Activated CD8-positive, alpha-beta T cell treated with anti-CD3 and anti-CD28 coated beads for 36 hours (primary cell): ENCODE measurements at regions not wholly inside any gene's neighbourhood (a gene's known extent, or its start where the extent isn't known, plus 50 kb on each side); places are given as distances from the start of the nearest gene placed in this dataset.

Experiments
- ATAC-seq: fragments of 200-7000 bp; cut with Tn5 transposase; one replicate; pipeline ENCODE4 v1.10.0; 2021; ENCODE audit warnings: mild to moderate bottlenecking, moderate library complexity
- CTCF ChIA-PET: fragments of 350-600 bp; sonication (Branson Sonifier 250); formaldehyde crosslinking; loops from one replicate; lab custom pipeline; 2021; ENCODE audit warnings: antibody characterized with exemption; lab: Charles Lee
- POLR2A ChIA-PET: fragments of 350-600 bp; sonication (Branson Sonifier 250); formaldehyde crosslinking; loops from one replicate; lab custom pipeline; 2021; ENCODE audit warnings: antibody characterized with exemption; lab: Charles Lee
- DNase-seq: peaks from one replicate; pipeline ENCODE4 v3.0.0-alpha.2; 2020
- H3K27ac Mint-ChIP-seq: one replicate; pipeline ENCODE4 v1.8.0; 2021; ENCODE audit warnings: mild to moderate bottlenecking, mixed read lengths
- H3K27me3 Mint-ChIP-seq: one replicate; pipeline ENCODE4 v1.8.0; 2021; ENCODE audit warnings: mixed read lengths
- H3K36me3 Mint-ChIP-seq: one replicate; pipeline ENCODE4 v1.8.0; 2021; ENCODE audit warnings: low read depth, mixed read lengths
- H3K4me1 Mint-ChIP-seq: one replicate; pipeline ENCODE4 v1.8.0; 2021; ENCODE audit warnings: low read depth, mixed read lengths
- H3K4me3 Mint-ChIP-seq: one replicate; pipeline ENCODE4 v1.8.0; 2021; ENCODE audit warnings: mild to moderate bottlenecking, moderate library complexity, mixed read lengths
- H3K9me3 Mint-ChIP-seq: one replicate; pipeline ENCODE4 v1.8.0; 2021; ENCODE audit warnings: mixed read lengths
- intact Hi-C: fragments of 100-400 bp; cut with micrococcal nuclease; formaldehyde crosslinking; loops from one replicate; pipeline ENCODE4 v1.10.0; 2022
- TF ChIP-seq, protein P1 (sequence below): fragments of 200-600 bp; IDR thresholded peaks from one replicate; pipeline ENCODE4 v1.8.0; 2022; ENCODE audit warnings: antibody characterized with exemption, mild to moderate bottlenecking

DNA sequence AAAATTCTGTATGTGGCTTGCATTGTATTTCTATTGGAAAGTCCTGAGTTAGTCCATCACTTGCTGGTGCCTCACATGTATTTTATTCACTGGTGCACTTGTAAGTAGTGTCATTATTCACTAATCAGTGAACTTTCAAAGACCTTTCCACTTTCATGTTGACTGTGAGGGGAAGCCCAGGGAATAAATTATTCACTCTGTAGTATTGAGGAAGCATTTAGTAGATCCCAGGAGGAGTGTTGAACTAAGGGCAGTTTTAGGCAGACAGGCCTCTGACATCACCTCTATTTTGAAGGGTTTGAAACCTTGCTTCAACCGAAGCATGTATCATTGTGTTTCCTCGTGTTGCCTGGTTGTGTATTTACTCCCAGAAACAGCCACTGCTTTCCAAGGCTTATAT, 705.4 kb upstream of the RIOK2 start:
- intact Hi-C loops = no loop called here

DNA sequence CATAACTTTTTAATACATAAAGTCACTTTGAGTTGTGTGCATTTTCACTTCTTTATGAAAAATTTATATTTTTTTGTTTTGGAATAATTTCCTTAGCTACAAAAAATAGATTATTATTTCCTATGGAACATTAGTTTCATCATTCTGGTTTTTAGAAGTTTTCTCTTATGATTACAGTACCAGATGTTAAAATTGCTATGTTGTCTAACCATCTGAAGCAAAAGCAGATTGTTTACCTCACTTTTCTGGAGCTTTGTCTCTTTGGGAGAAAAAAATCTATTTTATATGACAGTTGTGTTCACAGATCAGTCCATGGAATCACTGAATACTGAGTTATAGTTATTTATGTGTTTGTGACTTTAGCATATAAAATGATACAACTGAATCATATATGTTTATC, 708.9 kb upstream of the RIOK2 start:
- Mint-ChIP-seq H3K9me3 (peaks cover 2% of the 10 kb centered on the region), H3K27ac (no peak overlapping the region), H3K4me1 (no peaks in the 10 kb centered on the region), H3K27me3 (no peaks in the 10 kb centered on the region), H3K4me3 (no peak overlapping the region), H3K36me3 (no peaks in the 10 kb centered on the region)
- DNase-seq (no peak), ATAC-seq (no peak)
- intact Hi-C loops = no loop called here
- ChIA-PET CTCF (no interaction called here), POLR2A (no interaction called here)
- TF ChIP-seq, protein P1, sequence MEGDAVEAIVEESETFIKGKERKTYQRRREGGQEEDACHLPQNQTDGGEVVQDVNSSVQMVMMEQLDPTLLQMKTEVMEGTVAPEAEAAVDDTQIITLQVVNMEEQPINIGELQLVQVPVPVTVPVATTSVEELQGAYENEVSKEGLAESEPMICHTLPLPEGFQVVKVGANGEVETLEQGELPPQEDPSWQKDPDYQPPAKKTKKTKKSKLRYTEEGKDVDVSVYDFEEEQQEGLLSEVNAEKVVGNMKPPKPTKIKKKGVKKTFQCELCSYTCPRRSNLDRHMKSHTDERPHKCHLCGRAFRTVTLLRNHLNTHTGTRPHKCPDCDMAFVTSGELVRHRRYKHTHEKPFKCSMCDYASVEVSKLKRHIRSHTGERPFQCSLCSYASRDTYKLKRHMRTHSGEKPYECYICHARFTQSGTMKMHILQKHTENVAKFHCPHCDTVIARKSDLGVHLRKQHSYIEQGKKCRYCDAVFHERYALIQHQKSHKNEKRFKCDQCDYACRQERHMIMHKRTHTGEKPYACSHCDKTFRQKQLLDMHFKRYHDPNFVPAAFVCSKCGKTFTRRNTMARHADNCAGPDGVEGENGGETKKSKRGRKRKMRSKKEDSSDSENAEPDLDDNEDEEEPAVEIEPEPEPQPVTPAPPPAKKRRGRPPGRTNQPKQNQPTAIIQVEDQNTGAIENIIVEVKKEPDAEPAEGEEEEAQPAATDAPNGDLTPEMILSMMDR = no peak

More for the DNA sequence above, 705.4 kb upstream of the RIOK2 start:
- Mint-ChIP-seq H3K27me3 (no peaks in the 10 kb centered on the region), H3K4me3 (no peak overlapping the region), H3K36me3 (no peaks in the 10 kb centered on the region), H3K27ac (no peak overlapping the region), H3K4me1 (no peaks in the 10 kb centered on the region), H3K9me3 (no peaks in the 10 kb centered on the region)
- POLR2A ChIA-PET = no interaction called here
- peak; percentile 17 for ATAC-seq
- CTCF ChIA-PET = no interaction called here
- TF ChIP-seq, protein P1 = no peak
- no peak for DNase-seq

DNA sequence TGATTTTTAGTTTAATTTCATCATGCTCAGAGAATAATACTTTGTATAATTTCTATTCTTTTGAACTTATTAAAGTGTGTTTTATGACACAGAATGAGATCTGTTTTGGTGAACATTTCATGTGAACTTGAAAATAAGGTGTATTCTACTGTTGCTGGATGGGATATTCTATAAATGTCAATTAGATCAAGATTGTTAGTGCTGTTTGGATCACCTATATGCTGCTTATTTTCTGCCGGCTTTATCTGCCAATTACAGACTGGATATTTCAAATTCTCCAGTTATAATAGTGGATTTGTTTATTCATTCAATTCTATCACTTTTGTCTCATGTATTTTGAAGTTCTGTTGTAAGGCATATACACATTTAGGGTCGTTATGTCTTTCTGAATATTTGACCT, 720.7 kb upstream of the RIOK2 start:
- ATAC-seq (no peak), DNase-seq (no peak)
- H3K27ac Mint-ChIP-seq = no peak overlapping the region
- intact Hi-C loops = no loop called here
- peaks cover 5% of the 10 kb centered on the region for H3K9me3 Mint-ChIP-seq
- POLR2A ChIA-PET = no interaction called here
- H3K27me3 Mint-ChIP-seq = no peaks in the 10 kb centered on the region
- no peaks in the 10 kb centered on the region for H3K4me1 Mint-ChIP-seq
- no peaks in the 10 kb centered on the region for H3K36me3 Mint-ChIP-seq
- CTCF ChIA-PET = no interaction called here
- H3K4me3 Mint-ChIP-seq = no peak overlapping the region
- TF ChIP-seq, protein P1 = no peak

DNA sequence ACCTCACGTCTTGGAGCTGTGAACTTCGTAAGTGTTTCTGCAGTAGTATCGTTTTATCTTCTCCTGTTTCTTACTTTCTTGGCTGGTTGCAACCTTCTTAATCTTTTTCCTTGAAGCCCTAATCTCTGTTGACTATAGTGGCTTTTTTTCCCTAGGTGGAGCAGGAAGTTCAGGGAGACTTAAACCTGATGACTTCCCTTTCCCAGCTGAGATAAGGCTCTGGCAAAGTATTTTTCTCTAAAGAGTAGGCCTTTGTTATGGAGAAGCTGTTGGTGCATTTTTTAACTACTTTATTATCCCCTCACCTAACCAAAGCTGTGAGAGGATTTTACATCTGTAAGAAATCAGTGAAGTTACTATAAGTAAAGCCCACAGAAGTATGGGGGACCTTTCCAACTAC, 723.1 kb upstream of the RIOK2 start:
- H3K4me1 Mint-ChIP-seq = no peaks in the 10 kb centered on the region
- peaks cover 5% of the 10 kb centered on the region for H3K9me3 Mint-ChIP-seq
- POLR2A ChIA-PET = no interaction called here
- H3K27me3 Mint-ChIP-seq = no peaks in the 10 kb centered on the region
- no peak for DNase-seq
- no peak for ATAC-seq
- TF ChIP-seq, protein P1 = no peak
- CTCF ChIA-PET = no interaction called here
- H3K36me3 Mint-ChIP-seq = no peaks in the 10 kb centered on the region
- no peak overlapping the region for H3K4me3 Mint-ChIP-seq
- H3K27ac Mint-ChIP-seq = no peak overlapping the region
- intact Hi-C loops = no loop called here

DNA sequence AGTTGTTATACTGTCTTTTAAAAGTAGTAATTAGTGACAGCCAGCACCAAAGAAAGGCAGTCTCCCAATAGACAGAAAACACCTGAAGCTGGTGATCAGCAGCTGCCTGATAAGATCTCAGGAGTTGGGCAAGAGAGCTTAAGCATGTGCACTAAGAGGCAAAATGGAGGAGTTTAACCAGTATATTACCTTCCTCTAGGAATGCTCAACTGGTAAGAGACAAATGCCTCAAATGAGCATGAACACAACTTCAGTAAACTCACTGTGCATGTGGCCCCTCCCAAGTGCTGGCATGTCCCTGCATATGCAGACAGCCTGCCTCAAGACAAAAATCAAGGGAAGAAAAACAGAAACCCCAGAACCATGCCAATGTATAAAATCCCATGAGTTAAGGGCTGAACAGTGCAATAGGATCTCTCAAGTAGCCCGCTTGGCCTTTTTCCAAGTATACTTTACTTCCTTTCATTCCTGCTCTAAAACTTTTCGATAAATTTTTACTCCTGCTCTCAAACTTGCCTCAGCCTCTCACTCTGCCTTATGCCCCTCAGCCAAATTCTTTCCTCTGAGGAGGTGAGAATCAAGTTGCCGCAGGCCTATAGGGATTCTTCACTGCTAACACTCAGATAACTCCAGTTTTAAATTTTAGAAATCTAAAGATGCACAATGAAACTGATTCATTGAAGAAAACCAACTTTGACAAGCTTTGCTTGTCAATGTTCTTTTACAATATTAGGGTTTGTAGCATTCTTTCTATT, 724.8 kb upstream of the RIOK2 start:
- ChIA-PET CTCF (no interaction called here), POLR2A (no interaction called here)
- intact Hi-C loops = no loop called here
- no peak for DNase-seq
- H3K27ac Mint-ChIP-seq = no peak overlapping the region
- H3K27me3 Mint-ChIP-seq = no peaks in the 10 kb centered on the region
- TF ChIP-seq, protein P1 = no peak
- no peak for ATAC-seq
- H3K4me3 Mint-ChIP-seq = no peak overlapping the region
- no peaks in the 10 kb centered on the region for H3K36me3 Mint-ChIP-seq
- peaks cover 5% of the 10 kb centered on the region for H3K9me3 Mint-ChIP-seq
- no peaks in the 10 kb centered on the region for H3K4me1 Mint-ChIP-seq
